ENCODE measurements at regions not wholly inside any gene's neighbourhood (a gene's known extent, or its start where the extent isn't known, plus 50 kb on each side); places are given as distances from the start of the nearest gene placed in this dataset.
"Not testable (repeated sequence)": the region's sequence is repeated elsewhere in the genome, so short reads cannot be mapped to it uniquely, and the experiment has no call there.

DNA sequence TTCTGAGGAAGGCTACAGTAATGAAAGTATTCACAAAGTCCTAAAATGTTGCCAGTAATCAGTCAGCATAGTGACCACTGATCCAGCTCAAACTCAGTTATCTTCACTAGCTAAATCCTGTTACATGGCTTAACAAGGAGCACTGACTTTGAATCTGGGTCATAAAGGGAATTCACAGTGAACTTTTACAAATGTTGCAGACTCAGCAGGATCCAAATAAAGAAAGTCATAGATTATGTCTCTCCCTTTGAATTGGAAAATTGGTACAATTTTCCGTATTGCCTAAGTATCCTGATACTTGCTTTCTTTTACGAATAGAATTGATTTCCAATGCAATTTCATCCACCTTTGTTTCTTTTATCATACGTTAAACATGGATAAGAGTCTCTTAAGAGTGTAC, 431.5 kb upstream of the CNTN6 start:
- DNase-seq: no peak

DNA sequence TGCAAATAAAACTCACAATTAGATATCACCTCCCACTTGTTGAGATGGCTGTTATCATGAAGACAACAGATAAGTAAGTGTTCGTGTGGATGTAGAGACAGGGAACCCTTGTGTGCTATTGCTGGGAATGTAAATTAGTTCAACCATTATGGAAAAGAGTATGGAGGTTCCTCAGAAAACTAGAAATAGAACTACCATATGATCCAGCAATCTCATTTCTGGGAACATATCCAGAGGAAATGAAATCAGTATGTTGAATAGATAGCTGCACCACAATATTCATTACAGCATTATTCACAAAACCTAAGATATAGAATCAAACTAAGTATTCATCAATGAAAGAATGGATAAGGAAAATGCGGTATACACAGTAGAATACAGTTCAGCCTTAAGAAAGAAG, 418.7 kb upstream of the CNTN6 start:
- DNase-seq: no peak

DNA sequence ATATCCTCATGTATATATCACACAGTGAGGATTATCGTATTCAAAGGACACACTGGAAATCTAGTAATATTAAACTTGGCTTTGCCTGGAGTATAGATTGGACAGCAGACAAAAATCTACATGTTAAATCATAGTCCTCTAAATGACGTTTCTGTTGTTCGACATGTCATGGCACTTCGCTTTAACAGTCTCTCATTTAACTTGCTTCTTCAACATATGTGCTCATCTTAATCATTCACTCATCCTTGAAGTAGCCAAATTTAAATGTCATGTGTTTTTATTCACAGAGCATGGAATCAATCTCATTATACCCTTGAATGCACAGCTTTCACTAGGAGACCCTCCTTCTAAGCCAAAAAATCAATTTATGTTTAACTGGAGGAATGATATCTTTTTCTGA, 417.0 kb upstream of the CNTN6 start:
- no peak for DNase-seq

DNA sequence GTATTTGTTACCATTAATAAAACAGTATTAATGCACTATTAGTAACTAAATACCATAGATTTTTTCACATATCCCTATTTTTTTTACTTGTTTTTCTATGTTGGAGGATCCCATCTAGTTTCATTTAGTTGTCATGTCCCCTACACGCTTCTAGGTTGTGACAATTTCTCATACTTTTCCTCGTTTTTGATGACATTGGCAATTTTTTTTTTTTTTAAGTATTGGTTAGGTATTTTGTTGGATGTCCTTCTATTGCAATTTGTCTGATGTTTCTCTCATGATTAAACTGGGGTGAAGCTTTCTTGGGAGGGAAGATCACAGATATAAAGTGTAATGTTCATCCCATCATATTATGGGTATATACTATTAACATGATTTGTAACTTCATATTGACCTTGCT, 409.1 kb upstream of the CNTN6 start:
- no peak for DNase-seq

DNA sequence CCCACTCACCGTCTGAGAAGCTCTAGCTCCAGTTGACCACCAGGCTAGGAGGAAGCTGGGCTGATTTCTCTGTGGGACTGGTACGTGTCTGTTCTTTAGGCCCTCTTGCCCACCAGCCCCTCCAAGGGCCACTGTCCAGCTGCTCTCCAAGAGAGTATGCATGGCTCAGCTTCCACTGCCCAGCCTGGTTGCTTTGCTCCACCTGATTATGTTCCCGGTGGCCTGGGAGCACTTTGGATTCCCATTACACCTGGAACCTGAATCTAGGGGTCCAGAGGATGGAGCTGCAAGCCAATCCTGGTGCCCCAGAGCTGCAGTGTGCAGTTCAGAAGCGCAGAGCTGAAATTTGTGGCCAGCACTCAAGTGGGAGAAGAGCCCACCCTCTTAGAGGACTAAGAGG, 402.1 kb upstream of the CNTN6 start:
- DNase-seq: no peak

DNA sequence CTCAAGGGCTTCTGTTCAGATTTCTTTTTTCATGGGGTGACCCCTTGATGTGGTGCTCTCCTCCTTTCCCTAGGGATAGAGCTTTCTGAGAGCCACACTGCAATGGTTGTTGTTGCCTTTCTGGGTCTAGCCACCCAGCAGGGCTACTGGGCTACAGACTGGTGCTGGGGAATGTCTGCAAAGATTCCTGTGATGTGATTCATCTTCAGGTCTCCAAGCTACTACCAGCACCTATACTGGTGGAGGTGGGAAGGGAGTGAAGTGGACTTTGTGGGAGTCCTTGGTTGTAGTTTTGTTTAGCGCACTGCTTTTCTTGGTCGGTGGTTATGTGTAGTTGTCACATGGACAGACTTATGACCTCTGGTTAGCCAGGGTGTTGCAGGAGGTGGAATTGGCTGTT, 392.3 kb upstream of the CNTN6 start:
- no peak for DNase-seq

DNA sequence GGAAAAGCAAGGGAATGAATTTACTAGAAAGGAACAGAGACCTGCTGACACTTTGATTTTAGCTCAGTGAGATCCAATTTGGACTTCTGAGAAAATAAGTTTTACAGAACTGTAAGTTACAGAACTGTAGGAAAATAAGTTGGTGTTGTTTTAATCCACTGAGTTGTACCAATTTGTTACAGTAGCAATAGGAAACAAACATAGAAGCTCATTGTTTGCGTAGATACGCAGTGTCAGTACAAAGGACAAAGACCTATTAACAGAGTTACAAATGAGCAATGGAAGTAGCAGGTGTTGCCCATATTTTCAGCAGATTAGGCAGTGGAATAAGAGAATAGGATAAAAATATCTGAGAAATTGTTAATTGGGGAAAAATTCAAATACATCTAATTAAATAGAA, 385.8 kb upstream of the CNTN6 start:
- DNase-seq: no peak

DNA sequence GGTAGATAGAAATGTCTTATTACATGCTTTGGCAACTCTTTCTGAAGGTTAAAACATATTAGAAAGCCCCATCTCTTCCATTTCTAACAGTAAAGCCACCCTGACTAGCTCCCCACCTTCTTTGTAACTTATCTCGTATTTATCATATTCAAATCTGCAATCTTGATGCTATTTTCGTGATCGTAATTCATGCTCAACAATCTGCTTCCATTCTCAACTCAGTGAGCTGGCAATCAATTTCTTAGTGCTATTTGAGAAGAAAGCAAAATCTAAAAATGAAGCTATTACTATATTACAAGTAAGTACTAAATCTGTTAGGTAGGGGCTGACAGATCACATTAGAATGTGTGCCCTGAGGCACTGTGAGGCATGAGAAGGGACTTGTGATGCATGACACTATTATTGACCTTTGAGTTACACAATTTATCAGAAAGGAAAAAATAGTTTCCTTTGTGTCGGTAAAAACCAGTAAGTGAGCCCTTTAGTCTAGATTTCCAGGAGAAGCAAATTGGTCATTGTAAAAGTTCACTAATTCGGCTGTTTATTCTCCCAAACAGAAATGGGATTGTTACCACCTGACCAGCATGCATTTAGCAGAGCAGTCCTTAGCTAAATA, 379.7 kb upstream of the CNTN6 start:
- DNase-seq: no peak

DNA sequence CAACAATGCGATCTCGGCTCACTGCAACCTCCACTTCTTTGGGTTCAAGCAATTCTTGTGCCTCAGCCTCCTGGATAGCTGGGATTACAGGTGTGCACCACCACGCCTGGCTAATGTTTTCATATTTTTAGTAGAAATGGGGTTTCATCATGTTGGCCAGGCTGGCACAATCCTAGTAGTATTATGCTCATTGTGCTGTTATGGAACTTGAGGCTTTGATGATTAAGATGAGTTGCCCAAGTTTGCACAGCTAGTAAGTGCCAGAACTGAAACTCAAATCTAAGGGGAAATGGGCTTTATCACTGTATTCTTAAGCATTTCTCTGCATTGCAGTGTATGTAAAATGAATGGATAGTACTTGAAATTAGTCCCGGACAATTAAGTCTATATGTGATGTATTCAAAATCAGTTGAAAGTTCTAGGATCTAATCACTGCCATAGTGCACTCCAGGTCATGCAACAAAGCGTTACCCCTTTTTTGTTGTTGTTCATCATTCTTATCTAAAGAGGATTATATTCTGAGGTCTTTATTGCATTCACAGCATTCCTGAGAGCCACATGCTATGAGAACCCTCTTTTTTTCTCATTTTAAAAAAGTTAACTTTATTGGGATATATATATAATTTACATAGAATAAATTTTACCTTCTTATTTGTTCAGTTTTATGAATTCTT, 378.7 kb upstream of the CNTN6 start:
- DNase-seq: no peak

DNA sequence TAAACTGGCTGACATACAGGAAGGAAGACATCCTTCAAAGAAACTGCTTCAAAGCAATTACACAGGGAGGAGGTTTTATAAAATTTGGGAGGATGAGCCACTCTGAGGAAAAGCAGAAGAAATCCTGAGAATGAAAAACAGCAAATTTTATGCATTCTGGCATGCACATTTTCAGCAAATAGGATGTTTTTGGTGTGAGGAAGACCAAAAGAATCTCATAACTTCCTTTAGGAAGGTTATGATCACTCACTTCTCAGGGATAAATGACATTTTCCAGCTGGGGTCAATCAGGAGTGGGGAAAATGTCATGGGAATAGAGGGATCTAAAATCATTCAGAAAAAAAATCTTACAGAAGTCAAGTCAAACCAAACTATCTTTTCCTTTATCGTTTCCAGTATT, 371.7 kb upstream of the CNTN6 start:
- DNase-seq: no peak

DNA sequence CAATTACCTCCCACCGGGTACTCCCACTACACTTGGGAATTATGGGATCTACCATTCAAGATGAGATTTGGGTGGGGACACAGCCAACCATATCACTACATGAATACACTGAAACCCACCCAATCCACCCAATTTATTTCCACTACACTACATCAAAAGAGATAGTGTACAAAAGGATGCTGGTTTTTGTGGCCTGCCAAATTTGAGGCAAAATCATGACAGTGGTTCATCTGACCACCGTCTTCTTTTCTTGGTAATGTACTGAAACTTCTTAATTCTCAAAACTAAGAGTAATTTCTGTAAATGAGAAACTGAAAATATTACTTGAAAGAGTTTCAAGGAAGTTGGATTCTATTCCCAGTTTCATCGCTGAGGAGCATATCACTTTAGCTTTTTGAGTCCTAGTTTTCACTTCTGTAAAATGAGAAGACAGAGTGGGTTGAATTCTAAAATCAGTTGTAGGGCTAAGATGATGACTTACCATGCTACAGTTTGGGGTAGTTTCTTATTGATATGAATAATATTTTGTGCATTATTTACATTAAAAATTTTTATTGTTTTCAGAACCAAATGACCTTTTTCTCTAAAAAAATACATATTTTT, 360.4 kb upstream of the CNTN6 start:
- DNase-seq: no peak

DNA sequence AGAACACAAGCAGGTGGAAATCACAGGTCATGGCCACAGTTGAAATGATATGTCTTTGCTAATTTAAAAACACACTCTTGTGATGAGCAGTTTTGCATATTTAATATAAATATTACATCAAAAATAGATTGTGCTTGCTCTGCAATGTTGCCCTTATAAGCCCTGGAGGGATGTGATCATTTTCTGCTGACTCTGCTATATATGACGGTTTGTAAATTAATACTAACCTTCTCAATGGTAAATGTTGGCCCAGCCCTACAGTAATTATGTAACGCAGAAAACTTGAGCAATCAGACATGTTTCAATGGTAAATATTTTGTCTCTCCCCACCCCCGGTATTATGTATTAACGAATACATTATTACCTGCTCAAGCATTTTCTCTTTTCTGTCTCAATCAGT, 359.5 kb upstream of the CNTN6 start:
- no peak for DNase-seq

DNA sequence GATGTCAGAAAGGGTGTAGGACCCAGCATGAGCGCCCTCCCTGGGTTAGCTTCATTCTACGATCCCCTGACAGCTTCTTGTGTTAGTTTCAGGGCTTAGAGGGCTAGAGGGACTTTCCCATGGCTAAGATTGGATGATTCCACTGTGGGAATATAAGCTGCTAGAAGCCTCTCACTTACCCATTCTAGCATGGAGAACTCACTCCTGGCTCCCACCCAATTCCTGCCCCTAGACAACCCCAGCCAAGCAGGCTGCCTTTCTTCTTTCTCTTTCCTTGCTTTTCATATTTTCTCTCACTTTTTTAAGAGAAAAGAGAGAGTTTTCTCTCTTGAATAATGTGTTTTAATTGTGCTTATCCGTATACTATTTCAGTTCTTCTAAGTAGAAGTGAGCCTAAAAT, 335.1 kb upstream of the CNTN6 start:
- DNase-seq: no peak

DNA sequence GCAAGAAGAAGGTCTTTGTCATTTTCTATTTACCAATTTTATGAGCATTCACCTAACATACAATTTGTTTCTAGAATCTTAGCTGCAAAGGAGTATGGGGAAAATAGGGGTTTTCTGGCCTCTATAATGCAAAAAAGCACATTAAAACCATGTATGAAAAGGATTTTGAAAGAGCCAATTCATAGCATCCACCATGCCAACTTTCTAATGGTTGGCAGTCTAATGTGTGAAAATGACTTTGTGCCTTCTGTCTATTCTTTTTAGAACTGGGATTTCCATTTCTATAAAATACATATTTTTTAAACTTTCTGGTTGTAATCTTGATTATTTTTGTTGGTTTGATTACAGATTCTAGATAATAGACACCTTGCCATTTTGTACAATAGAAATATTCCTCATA, 333.7 kb upstream of the CNTN6 start:
- DNase-seq: no peak

DNA sequence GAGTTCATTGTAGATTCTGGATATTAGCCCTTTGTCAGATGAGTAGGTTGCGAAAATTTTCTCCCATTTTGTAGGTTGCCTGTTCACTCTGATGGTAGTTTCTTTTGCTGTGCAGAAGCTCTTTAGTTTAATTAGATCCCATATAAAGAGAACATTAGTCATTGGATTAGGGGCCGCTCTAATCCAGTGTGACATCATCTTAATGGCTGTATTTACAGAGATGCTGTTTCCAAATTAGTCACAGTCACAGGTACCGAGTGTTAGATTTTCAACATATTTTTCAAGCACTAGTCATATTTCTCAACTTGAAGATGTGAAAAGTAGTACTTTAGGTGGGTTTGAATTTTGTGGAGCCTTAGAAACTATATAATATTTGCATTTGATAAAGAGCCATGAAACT, 319.4 kb upstream of the CNTN6 start:
- not testable (repeated sequence) for DNase-seq

DNA sequence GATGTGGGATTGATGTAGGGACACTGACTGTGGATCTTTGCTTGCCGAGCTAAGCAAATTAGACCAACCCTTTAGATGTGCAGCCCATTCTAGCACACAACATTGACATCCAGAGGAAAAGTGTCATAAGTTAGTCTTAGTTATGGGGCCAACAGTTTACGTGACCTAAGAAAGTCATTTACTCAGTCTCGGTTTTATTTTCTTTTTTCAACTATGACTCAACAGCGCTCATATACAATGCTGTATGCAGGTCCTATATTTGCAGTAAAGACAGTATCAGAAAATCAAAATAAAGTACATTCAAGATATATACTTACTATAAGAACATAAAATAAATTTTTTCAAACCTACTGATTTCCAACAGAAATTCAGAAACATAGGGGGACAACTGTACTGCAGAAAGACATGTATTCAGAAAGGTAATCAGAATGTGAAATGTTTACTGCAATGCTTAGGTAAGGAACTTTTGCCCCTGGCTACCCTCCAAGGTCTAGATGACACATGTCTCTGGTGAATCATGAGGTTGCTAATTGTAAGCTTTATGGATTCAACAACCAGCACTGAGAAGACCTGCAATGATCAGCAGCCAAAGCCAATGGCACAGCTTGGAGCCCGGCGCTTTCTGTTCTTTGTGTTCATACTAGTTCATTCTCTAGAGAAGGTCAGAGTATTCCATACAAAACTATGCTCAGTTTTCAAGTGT, 317.5 kb upstream of the CNTN6 start:
- DNase-seq: no peak

DNA sequence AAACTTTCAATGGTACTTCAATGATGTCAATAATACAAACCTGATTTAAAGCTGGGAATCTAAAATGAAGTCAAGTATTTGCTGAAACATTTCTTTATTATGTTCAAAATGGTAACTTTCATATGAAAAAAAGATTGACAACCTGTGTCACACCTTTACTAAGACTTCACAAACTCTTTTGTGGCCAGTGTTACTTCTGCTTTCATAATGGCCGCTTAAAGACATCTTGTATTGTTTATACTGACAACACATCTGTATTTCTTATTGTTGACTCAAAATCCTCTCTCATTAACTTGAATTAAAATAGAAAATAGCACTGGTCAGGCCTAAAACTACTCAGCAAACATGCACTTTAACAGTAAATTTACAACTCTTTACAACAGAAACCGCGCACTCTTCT, 312.3 kb upstream of the CNTN6 start:
- no peak for DNase-seq

DNA sequence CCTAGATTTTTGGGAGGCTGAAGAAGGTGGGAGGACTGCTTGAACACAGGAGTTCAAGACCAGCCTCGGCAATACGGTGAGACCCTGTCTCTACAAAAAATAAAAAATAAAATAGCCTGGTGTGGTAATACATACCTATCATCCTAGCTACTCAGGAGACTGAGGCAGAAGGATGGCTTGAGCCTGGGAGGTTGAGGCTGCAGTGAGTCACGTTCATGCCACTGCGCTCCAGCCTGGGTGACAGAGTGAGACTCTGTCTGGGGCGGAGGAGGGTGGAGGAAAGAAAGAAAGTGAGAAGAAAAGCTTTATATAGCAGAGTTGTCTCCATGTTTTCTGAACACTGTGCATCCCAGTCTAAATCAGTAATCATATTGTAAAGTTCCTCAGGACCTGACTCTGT, 301.4 kb upstream of the CNTN6 start:
- no peak for DNase-seq

DNA sequence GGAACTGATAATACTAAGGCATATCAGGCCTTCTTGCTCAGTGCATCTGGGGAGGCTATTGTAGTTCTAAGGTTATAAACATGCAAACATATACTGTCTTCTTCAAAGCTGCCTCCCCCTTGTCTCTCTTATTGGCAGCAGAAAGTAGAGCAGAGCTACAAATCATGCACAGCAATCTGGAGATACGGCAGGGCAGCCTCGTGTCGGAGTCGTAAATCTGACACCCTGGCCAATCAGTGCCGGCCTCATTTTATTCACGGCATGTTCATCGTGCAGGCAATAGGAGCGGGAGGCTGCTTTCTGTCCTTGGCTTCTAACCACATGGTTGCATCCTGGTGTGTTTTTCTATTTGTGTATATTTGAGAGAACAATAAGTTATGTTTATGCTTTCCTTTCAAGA, 300.2 kb upstream of the CNTN6 start:
- DNase-seq: no peak

DNA sequence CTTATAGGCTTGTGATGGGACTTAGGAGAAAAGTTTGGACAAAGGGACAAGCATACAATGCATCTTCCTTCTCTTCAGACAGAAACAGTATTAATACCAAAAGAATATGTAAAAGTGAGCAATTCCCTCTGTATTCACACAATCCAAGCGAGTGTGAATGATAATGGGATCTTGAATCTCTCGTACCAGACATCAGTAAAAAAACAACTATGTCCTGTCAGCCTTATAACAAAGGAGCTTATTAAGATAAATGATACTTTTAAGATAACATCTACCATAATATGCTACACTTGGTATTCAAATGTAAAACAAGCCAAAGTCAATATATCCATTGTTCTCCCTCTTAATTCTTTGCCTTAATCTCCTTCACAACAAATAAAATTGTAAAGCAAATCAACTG, 288.6 kb upstream of the CNTN6 start:
- DNase-seq: no peak

DNA sequence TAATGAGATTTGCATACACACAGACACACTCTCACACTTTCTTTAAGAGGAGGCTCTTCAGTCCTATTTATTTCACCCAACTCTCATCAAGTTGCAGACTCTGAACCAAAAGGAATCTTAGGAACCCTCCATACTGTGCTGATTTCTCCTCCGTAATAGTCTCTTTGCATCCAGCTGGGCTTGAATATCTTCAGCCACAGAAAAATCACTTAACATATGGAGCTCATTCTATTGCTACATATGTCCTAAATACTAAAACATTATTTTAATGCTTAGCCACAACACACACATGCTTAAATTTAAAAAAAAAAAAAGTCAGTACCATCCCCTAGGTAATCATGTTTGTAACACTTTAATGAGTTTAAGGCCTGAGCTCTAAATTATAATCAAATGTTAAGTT, 287.5 kb upstream of the CNTN6 start:
- DNase-seq: no peak

DNA sequence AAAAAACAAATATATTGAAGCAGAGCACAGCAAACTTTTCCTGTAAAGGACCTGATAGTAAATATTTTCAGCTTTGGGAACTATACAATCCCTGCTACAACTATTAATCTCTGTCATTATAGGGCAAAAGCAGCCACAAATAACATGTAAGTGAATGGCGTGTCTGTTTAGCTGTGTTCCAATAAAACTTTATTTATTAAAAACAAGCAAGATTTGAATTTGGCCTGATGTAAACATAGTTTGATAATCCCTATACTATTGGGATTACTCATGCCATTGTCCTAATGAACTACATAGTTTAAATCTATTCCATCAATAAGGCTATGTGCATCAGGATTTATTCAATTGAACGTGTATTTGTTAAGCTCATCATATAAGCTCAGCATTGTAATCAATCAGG, 286.8 kb upstream of the CNTN6 start:
- no peak for DNase-seq

DNA sequence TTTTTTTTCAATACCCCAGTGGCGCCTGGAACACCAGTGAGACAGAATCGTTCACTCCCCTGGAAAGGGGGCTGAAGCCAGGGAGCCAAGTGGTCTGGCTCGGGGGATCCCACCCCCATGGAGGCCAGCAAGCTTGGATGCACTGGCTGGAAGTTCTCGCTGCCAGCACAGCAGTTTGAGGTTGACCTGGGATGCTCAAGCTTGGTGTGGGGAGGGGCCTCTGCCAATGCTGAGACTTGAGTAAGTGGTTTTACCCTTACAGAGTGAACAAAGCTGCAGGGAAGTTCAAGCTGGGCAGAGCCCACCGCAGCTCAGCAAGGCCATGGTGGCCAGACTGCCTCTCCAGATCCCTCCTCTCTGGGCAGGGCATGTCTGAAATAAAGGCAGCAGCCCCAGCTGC, 276.2 kb upstream of the CNTN6 start:
- DNase-seq: no peak

DNA sequence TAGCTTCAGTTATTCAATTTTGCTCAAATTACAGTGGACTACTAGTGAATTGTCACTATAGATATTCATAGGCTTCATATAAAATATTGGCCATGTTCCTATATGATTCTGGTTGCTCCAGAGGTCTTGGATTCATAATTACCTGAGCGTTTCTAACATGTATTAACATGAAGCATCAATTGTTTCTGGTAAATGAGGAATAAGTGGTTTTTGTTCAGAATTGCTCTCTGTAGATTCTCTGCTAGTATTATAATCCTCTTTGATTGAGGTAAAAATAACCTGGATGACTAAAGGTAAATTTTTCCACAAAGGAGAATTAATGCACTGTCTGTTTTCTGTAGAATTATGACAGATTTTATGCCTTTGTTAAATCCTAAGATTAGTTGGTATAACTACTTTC, 258.1 kb upstream of the CNTN6 start:
- no peak for DNase-seq

All from occipital lobe (tissue), 1 donor.